Neural progenitor cell (in vitro differentiated cells): ENCODE measurements at regions not wholly inside any gene's neighbourhood (a gene's known extent, or its start where the extent isn't known, plus 50 kb on each side); places are given as distances from the start of the nearest gene placed in this dataset.

Experiments
- DNase-seq: peaks from one replicate; pipeline ENCODE4 v3.0.0-alpha.2; 2016; ENCODE audit warnings: low spot score
- H2AFZ ChIP-seq: fragments of 200-600 bp; sonication (generic); replicated peaks from 2 replicates; pipeline ENCODE4 v1.6.1; 2016; ENCODE audit warnings: antibody characterized with exemption
- H3F3A ChIP-seq: fragments of 200-600 bp; sonication (generic); 2 replicates; pipeline ENCODE4 v1.6.1; 2016; ENCODE audit warnings: antibody characterized with exemption, low read depth
- H3K27ac ChIP-seq: fragments of 200-600 bp; sonication (generic); 2 replicates; pipeline ENCODE4 v1.5.1; 2016; ENCODE audit warnings: mild to moderate bottlenecking
- H3K27me3 ChIP-seq: fragments of 200-600 bp; sonication (generic); 2 replicates; pipeline ENCODE4 v1.6.1; 2016; ENCODE audit warnings: mild to moderate bottlenecking, moderate library complexity
- H3K36me3 ChIP-seq: fragments of 200-600 bp; sonication (generic); 2 replicates; pipeline ENCODE4 v1.5.1; 2016
- H3K4me1 ChIP-seq: fragments of 200-600 bp; sonication (generic); 2 replicates; pipeline ENCODE4 v1.6.1; 2016; ENCODE audit warnings: mixed run types
- H3K4me2 ChIP-seq: fragments of 200-600 bp; sonication (generic); 2 replicates; pipeline ENCODE4 v1.6.1; 2016
- H3K4me3 ChIP-seq: fragments of 200-600 bp; sonication (generic); 2 replicates; pipeline ENCODE4 v1.5.1; 2016
- H3K79me2 ChIP-seq: fragments of 200-600 bp; sonication (generic); 2 replicates; pipeline ENCODE4 v1.6.1; 2016; ENCODE audit warnings: low read depth
- H3K9ac ChIP-seq: fragments of 200-600 bp; sonication (generic); 2 replicates; pipeline ENCODE4 v1.6.1; 2016
- H3K9me3 ChIP-seq: fragments of 200-600 bp; sonication (generic); 2 replicates; pipeline ENCODE4 v1.5.1; 2016; ENCODE audit warnings: low read depth
- H4K20me1 ChIP-seq: fragments of 200-600 bp; sonication (generic); 2 replicates; pipeline ENCODE4 v1.6.1; 2016; ENCODE audit warnings: low read depth
- H3K27ac Mint-ChIP-seq: 3 replicates; pipeline ENCODE4 v1.8.0; 2021; ENCODE audit warnings: mixed read lengths
- H3K27me3 Mint-ChIP-seq: 2 replicates; pipeline ENCODE4 v1.8.0; 2022; ENCODE audit warnings: low read depth, mild to moderate bottlenecking, inconsistent platforms, moderate library complexity, mixed read lengths; ENCODE audit not compliant: insufficient read depth
- H3K36me3 Mint-ChIP-seq: 3 replicates; pipeline ENCODE4 v1.8.0; 2021; ENCODE audit warnings: mixed read lengths
- H3K4me1 Mint-ChIP-seq: 3 replicates; pipeline ENCODE4 v1.8.0; 2021; ENCODE audit warnings: mixed read lengths
- H3K4me3 Mint-ChIP-seq: 3 replicates; pipeline ENCODE4 v1.8.0; 2021; ENCODE audit warnings: mild to moderate bottlenecking, moderate library complexity, mixed read lengths
- H3K9me3 Mint-ChIP-seq: 3 replicates; pipeline ENCODE4 v1.8.0; 2020; ENCODE audit warnings: mixed read lengths
- CTCF ChIP-seq: fragments of 200-600 bp; sonication (generic); IDR thresholded peaks from 2 replicates; pipeline ENCODE4 v1.5.1; 2017; ENCODE audit warnings: antibody characterized with exemption, mild to moderate bottlenecking
- EZH2 ChIP-seq: fragments of 200-600 bp; sonication (generic); IDR thresholded peaks from 2 replicates; pipeline ENCODE4 v1.6.1; 2017; ENCODE audit warnings: antibody characterized with exemption, mild to moderate bottlenecking, moderate library complexity
- EZH2phosphoT487 ChIP-seq: fragments of 200-600 bp; sonication (generic); IDR thresholded peaks from 2 replicates; pipeline ENCODE4 v1.6.1; 2017; ENCODE audit warnings: antibody characterized with exemption

GRCh38 chr14:40269436-40269835, 837.2 kb upstream of the FBXO33 start:
- no peak overlapping the region for H3K27ac ChIP-seq
- H3K4me3 ChIP-seq: no peak overlapping the region
- no peak overlapping the region for H3K4me2 ChIP-seq
- H3F3A ChIP-seq: no peaks in the 10 kb centered on the region
- no peaks in the 10 kb centered on the region for H3K27me3 ChIP-seq
- H3K9me3 Mint-ChIP-seq: no peaks in the 10 kb centered on the region
- no peaks in the 10 kb centered on the region for H3K27me3 Mint-ChIP-seq
- no peak overlapping the region for H3K9ac ChIP-seq
- H4K20me1 ChIP-seq: no peaks in the 10 kb centered on the region
- TF ChIP-seq CTCF (no peak), EZH2 (no peak), EZH2phosphoT487 (no peak)
- H3K9me3 ChIP-seq: no peaks in the 10 kb centered on the region
- no peaks in the 10 kb centered on the region for H3K4me1 Mint-ChIP-seq
- no peak for DNase-seq
- H3K36me3 Mint-ChIP-seq: no peaks in the 10 kb centered on the region
- H3K36me3 ChIP-seq: no peaks in the 10 kb centered on the region
- H3K4me1 ChIP-seq: no peaks in the 10 kb centered on the region
- H3K79me2 ChIP-seq: no peaks in the 10 kb centered on the region
- no peak overlapping the region for H2AFZ ChIP-seq
- H3K4me3 Mint-ChIP-seq: no peak overlapping the region
- H3K27ac Mint-ChIP-seq: no peak overlapping the region

GRCh38 chr14:40268236-40268635, 836.0 kb upstream of the FBXO33 start:
- H3K36me3 ChIP-seq: no peaks in the 10 kb centered on the region
- DNase-seq: no peak
- no peaks in the 10 kb centered on the region for H3F3A ChIP-seq
- no peaks in the 10 kb centered on the region for H3K9me3 ChIP-seq
- no peaks in the 10 kb centered on the region for H3K4me1 Mint-ChIP-seq
- no peaks in the 10 kb centered on the region for H3K4me1 ChIP-seq
- no peak overlapping the region for H3K4me3 ChIP-seq
- no peak for TF ChIP-seq EZH2
- no peak for TF ChIP-seq CTCF
- no peak for TF ChIP-seq EZH2phosphoT487
- H3K27me3 ChIP-seq: no peaks in the 10 kb centered on the region
- H3K4me2 ChIP-seq: no peak overlapping the region
- H3K27me3 Mint-ChIP-seq: no peaks in the 10 kb centered on the region
- H3K27ac Mint-ChIP-seq: no peak overlapping the region
- no peaks in the 10 kb centered on the region for H3K9me3 Mint-ChIP-seq
- H3K9ac ChIP-seq: no peak overlapping the region
- no peaks in the 10 kb centered on the region for H3K79me2 ChIP-seq
- no peak overlapping the region for H2AFZ ChIP-seq
- H3K27ac ChIP-seq: no peak overlapping the region
- H4K20me1 ChIP-seq: no peaks in the 10 kb centered on the region
- H3K36me3 Mint-ChIP-seq: no peaks in the 10 kb centered on the region
- no peak overlapping the region for H3K4me3 Mint-ChIP-seq

GRCh38 chr14:40265096-40265495, 832.9 kb upstream of the FBXO33 start:
- Histone ChIP-seq H3K4me3 (no peak overlapping the region), H3K9me3 (no peaks in the 10 kb centered on the region), H3K36me3 (no peaks in the 10 kb centered on the region), H3K4me1 (no peaks in the 10 kb centered on the region), H3F3A (no peaks in the 10 kb centered on the region), H3K27ac (no peak overlapping the region), H3K9ac (no peak overlapping the region), H4K20me1 (no peaks in the 10 kb centered on the region), H3K27me3 (no peaks in the 10 kb centered on the region), H2AFZ (no peak overlapping the region), H3K79me2 (no peaks in the 10 kb centered on the region), H3K4me2 (no peak overlapping the region)
- Mint-ChIP-seq H3K27ac (no peak overlapping the region), H3K36me3 (no peaks in the 10 kb centered on the region), H3K4me1 (no peaks in the 10 kb centered on the region), H3K9me3 (no peaks in the 10 kb centered on the region), H3K4me3 (no peak overlapping the region), H3K27me3 (no peaks in the 10 kb centered on the region)
- no peak for DNase-seq
- TF ChIP-seq EZH2phosphoT487: no peak
- TF ChIP-seq CTCF: no peak
- TF ChIP-seq EZH2: no peak
